NCI-H128 (cell line): ENCODE measurements at regions not wholly inside any gene's neighbourhood (a gene's known extent, or its start where the extent isn't known, plus 50 kb on each side); places are given as distances from the start of the nearest gene placed in this dataset.
A peak's percentile ranks its signal among the peaks of the same experiment; 100 is the strongest.

ENCODE experiments used
- DNase-seq: peaks from one replicate; lab custom pipeline; 2025; ENCODE audit not compliant: unreplicated experiment; lab: John Stamatoyannopoulos, UW

DNA sequence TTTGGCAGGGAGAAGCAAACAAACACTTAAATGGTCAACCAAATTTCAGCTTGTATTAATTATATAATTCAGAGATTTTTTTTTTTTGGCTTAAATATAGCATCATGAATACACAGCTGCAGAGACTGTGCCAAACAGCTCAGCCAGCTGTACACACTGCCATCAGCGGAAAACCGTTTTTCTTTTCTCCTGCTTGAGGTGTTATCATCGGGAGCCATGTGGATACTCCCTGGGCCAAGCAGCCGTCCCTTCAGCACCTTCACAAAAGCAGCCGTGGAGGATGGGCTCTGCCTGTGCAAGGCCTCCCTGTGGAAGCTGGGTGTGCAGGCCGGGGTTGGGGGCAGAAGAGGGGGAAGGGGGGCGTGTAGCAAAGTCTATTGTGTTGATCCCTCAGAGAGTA, 85.0 kb downstream of the NUF2 start:
- DNase-seq: no peak

GRCh38 chr1:163408262-163408661, 86.5 kb downstream of the NUF2 start:
- no peak for DNase-seq

- peak; percentile 93 for DNase-seq
Observed at GRCh38 chr1:163410073-163410999, 88.6 kb downstream of the NUF2 start.

GRCh38 chr1:163412221-163412620, 90.5 kb downstream of the NUF2 start:
- DNase-seq: no peak

- no peak for DNase-seq
Observed at GRCh38 chr1:163414778-163415177, 93.0 kb downstream of the NUF2 start.

- no peak for DNase-seq
Observed at GRCh38 chr1:163421701-163422100, 99.9 kb downstream of the NUF2 start.

DNA sequence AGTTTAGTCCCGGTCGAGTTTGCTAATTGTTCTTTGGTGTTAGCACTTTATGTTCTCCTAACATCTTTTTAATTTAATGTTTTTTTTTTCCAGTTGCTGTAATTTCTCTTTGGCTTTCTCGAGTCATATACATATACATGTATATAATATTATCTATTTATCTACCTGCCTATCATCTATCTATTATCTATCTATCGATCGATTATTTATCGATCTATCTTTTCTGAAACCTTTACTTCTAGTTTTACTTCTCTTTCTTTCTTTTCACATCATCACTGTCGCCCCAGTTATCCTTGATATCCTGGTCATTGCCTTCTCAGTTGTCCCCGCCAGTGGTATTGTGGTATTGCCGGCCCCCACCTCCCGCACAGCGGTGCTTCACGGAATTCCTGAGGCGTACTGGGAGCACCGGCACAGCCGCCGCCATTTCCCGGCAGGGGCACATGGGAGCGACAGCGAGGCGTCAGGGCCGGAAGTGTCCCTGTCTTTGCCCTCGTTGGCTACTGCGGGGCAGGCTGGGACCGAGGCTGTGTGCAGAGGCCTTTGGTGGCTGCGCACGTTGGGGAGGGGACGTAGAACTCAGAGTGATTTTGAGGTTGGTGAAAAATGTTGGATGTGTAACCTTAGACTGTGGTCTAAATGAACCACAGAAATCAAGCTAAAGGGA, 101.1 kb downstream of the NUF2 start:
- no peak for DNase-seq

DNA sequence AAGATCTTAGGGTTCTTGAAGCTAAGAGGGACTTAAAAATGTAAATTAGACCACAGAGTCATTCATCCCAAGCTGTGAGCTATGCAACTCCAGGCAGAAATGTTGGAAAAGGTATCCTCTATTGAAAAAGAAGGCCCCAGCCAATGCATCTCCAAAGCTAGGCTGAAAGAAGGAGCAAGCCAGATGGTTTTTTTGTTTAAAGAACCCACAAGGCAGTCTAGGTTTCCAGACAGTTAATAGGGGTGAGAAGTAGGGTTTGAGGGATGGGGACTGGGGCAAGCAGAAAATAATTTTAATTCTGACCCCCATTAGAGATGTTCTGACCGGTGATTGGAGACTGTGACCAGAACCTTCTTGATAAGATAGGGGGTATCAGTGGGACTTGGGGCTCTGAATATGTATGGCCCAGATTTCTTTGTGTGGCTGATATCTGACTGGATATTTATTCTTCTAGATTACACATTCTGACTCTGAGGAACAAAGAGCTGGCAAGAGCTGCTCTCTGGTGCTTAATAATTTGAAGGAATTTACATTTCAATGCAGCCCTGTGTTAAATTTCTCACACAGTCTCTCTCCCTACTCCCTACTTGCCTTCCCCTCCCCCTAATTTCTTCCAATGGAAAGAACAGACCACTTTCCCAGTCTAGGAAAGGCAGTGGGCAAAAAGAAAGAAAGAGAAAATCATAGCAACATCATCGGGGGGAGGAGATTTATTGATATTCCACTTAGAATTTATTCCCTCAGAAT, 104.9 kb downstream of the NUF2 start:
- no peak for DNase-seq

- DNase-seq: no peak
Observed at GRCh38 chr1:163427279-163427678, 105.5 kb downstream of the NUF2 start.

- no peak for DNase-seq
Observed at GRCh38 chr1:163436140-163436812, 114.5 kb downstream of the NUF2 start.

DNA sequence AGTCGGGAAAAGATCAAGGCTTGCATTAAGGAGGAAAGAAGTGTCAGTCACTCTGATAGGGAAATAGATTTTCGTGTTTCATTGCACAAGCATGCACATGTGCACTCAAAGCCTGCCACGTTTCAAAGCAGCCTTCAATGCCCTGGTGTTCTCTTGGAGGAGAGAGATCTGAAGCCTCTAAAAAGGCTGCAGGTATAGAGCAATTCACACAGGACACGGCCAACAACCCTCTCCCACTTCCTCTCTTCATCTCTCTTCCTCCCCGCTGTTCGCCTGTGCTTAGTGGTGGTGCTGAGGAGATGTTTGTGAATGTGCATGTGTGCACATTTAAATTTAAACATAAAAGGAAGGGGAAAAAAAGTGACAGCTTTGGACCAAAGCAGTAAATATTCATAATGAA, 117.7 kb downstream of the NUF2 start:
- no peak for DNase-seq

- no peak for DNase-seq
Observed at GRCh38 chr1:163440090-163440489, 118.3 kb downstream of the NUF2 start.

- DNase-seq: no peak
Observed at GRCh38 chr1:163442231-163442879, 120.6 kb downstream of the NUF2 start.

DNA sequence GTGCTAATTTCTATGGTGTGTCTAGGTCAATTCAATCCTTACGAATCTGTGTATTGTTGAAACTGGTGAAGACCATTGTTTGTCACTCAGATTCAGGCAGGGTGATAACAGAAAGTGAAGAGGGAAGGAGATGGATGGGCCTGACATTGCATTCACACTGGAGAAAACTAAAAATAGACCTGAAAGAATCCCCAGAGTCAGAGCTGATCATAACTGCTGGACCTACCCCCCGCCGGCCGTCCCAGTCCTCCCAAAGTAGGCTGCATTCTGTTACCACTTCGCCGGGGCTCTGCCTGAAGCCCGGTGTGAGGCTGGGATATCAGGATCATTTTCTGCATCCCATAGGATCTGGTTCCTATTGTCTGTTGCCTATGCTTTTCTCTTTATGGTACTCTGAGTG, 121.1 kb downstream of the NUF2 start:
- DNase-seq: no peak

GRCh38 chr1:163443863-163444262, 122.1 kb downstream of the NUF2 start:
- DNase-seq: no peak

DNA sequence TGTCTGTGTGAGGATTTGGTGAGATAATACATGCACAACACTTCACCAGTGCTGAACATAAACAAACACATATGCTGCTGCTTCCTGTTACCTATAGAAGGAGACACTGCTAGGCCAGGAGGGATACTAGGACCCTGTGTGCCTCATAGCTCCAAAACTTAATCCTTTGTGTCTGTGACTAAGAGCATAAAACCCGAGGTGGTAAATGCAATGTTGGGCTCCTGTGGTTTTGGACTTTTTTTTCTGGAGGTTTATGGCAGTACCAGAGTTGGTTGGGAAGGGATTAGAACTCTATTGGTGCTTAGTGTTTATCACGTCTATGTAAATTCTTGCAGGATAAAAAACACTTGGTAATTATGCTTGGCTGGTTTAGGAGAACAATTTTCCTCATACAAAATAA, 122.9 kb downstream of the NUF2 start:
- no peak for DNase-seq

- DNase-seq: no peak
Observed at GRCh38 chr1:163450986-163451385, 129.2 kb downstream of the NUF2 start.

DNA sequence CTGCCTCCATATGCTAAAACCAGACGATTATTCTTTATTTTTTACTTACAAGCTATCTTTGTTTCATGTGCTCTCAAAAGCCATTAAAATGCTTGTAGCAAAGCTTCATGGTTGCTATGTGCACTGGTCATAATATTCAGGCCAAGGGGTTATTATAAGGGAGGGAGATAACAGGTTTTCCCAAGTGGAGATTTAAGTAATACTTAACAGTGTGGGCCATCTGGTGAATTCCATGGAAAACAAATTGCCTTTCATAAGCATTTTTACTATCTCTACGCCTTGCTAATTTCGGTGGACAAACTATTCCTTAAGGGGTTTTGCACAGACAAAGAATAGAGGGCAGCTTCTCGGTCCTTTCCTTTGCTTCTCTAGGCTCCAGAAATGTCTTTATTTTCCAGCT, 137.8 kb downstream of the NUF2 start:
- DNase-seq: no peak

- DNase-seq: no peak
Observed at GRCh38 chr1:163467289-163467688, 145.5 kb downstream of the NUF2 start.

DNA sequence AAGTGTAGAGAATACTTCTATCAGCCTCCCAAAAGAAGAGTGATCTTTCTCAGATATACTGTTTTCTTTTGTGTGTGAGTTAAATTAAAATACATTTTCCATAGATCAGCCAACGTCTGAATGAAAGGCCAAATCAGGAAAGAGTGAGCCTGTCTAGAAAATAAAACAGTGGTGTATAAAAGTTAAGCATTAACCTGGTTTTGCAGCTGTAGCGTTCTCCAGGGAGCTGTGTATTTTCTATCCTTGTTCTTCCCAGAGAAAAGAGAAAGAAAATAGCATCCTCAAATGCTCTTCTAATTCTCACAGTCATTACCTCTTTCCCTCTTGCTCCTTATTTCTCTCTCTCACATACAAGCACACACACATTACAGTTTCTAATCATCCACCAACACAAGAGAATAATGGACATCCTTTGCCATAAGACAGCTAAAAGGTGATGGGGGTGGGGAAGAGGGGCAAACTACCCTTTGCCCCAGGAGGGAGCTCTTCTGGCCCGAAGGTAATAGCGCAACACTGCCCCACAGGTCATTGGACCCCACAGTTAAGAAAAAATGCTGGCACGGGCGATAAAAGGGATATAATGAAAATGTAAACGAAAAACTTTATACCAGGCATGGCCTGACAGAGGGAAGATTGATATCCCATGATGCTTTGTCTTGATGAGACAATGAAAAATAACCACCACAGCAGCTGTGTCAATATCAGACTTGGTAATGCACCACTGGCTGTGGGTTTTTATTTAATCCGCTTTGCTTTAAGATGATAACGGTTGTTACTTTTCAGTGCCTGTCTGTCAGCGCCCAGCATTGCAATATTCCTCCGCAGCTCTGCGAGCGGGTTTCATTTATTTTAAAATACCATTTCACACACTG, 150.3 kb downstream of the NUF2 start:
- peak; percentile 74 for DNase-seq
